GM12878 (cell line): ENCODE measurements at regions not wholly inside any gene's neighbourhood (a gene's known extent, or its start where the extent isn't known, plus 50 kb on each side); places are given as distances from the start of the nearest gene placed in this dataset.

ENCODE experiments used
- BMI1 ChIP-seq: fragments of 450-650 bp; IDR thresholded peaks from 2 replicates; pipeline ENCODE4 v1.6.1; 2016; ENCODE audit warnings: mild to moderate bottlenecking, moderate library complexity, borderline replicate concordance
- CBFB ChIP-seq: IDR thresholded peaks from 2 replicates; pipeline ENCODE4 v1.6.1; 2016; ENCODE audit warnings: antibody characterized with exemption, low read depth
- CUX1 ChIP-seq: IDR thresholded peaks from 2 replicates; pipeline ENCODE4 v1.6.1; 2012; ENCODE audit warnings: improper control_type of control experiment, low read depth, low read length; ENCODE audit not compliant: insufficient replicate concordance
- JUND ChIP-seq: IDR thresholded peaks from 2 replicates; pipeline ENCODE4 v1.6.1; 2012; ENCODE audit warnings: low read depth, mild to moderate bottlenecking, low read length, improper control_type of control experiment, moderate library complexity
- KLF5 ChIP-seq: fragments of 450-650 bp; IDR thresholded peaks from 2 replicates; pipeline ENCODE4 v1.6.1; 2014; ENCODE audit warnings: mild to moderate bottlenecking; ENCODE audit not compliant: partially characterized antibody
- RELB ChIP-seq: fragments of 450-650 bp; IDR thresholded peaks from 2 replicates; pipeline ENCODE4 v1.6.1; 2017; ENCODE audit warnings: low read depth, mild to moderate bottlenecking, moderate library complexity
- STAT3 ChIP-seq: IDR thresholded peaks from 2 replicates; pipeline ENCODE4 v1.6.1; 2011; ENCODE audit warnings: low read depth, low read length, improper control_type of control experiment
- SUZ12 ChIP-seq: fragments of 200-600 bp; sonication (generic); IDR thresholded peaks from one replicate; pipeline ENCODE4 v1.6.1; 2018; ENCODE audit warnings: antibody characterized with exemption, mild to moderate bottlenecking; ENCODE audit not compliant: unreplicated experiment
- ZBED1 ChIP-seq: IDR thresholded peaks from 2 replicates; pipeline ENCODE4 v1.6.1; 2016; ENCODE audit warnings: borderline replicate concordance
- TF ChIP-seq, protein P1 (sequence below): fragments of 450-650 bp; IDR thresholded peaks from 2 replicates; pipeline ENCODE4 v1.6.1; 2016; ENCODE audit warnings: mild to moderate bottlenecking

DNA sequence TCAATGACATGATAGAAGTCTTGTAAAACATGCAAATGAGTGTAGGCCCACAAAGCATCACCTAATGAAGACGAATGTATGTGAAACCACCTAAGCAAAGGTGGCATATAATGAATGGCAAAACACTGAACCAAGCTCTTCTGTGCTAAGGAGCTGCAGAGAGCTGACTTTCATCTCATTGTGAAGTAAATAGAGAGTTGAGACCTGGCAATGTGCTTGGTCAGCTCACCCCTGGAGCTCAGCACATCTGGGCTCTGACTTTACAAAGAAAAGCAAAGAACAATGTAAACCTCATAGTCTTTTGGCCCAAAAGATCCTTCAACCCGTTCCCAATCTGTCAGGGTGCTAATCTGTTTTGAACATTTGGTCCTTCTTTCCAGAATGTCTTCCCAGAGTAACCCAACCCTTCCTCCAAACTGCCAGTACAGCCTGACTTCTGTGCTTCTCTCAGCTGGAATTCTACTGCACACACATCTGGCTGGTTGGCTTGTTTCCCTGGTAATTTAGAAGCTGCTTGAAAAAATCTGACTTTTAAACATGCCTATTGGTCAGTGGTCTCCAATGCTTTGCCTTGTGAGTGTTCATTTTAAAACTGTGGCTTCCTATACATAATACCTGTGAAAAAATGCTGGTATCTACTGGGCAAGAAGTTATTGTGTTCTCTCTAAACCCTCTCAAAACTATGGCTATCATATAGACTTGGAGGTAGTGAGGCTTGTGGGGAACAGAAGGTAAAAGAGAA, 101.7 kb downstream of the CD200R1L start (continued):
- TF ChIP-seq, protein P1, sequence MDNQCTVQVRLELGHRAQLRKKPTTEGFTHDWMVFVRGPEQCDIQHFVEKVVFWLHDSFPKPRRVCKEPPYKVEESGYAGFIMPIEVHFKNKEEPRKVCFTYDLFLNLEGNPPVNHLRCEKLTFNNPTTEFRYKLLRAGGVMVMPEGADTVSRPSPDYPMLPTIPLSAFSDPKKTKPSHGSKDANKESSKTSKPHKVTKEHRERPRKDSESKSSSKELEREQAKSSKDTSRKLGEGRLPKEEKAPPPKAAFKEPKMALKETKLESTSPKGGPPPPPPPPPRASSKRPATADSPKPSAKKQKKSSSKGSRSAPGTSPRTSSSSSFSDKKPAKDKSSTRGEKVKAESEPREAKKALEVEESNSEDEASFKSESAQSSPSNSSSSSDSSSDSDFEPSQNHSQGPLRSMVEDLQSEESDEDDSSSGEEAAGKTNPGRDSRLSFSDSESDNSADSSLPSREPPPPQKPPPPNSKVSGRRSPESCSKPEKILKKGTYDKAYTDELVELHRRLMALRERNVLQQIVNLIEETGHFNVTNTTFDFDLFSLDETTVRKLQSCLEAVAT, result no peak
- TF ChIP-seq CUX1 (no peak), JUND (no peak), RELB (no peak), ZBED1 (no peak), KLF5 (no peak), CBFB (no peak), SUZ12 (no peak), STAT3 (no peak), BMI1 (no peak)
